ENCODE measurements at regions not wholly inside any gene's neighbourhood (a gene's known extent, or its start where the extent isn't known, plus 50 kb on each side); places are given as distances from the start of the nearest gene placed in this dataset.
"Not testable (repeated sequence)": the region's sequence is repeated elsewhere in the genome, so short reads cannot be mapped to it uniquely, and the experiment has no call there.

- DNase-seq (ENCODE audit: low read depth in 3 of 3): no peak
These were observed 348.9 kb upstream of the DSEL start for GRCh38 chr18:67865400-67865799.

GRCh38 chr18:67864677-67865340, 348.3 kb upstream of the DSEL start:
- DNase-seq (ENCODE audit: low read depth in 3 of 3): no peak

GRCh38 chr18:67862069-67862468, 345.5 kb upstream of the DSEL start:
- no peak for DNase-seq (ENCODE audit: low read depth in 3 of 3)

GRCh38 chr18:67854340-67854739, 337.8 kb upstream of the DSEL start:
- no peak for DNase-seq (ENCODE audit: low read depth in 3 of 3)

GRCh38 chr18:67846422-67847098, 330.0 kb upstream of the DSEL start:
- DNase-seq (ENCODE audit: low read depth in 3 of 3): no peak

- DNase-seq (ENCODE audit: low read depth in 3 of 3): no peak
These were observed 328.5 kb upstream of the DSEL start for GRCh38 chr18:67845035-67845434.

GRCh38 chr18:67840379-67840778, 323.9 kb upstream of the DSEL start:
- no peak for DNase-seq (ENCODE audit: low read depth in 3 of 3)

- DNase-seq (ENCODE audit: low read depth in 3 of 3): no peak
These were observed 301.9 kb upstream of the DSEL start for GRCh38 chr18:67818432-67818831.

GRCh38 chr18:67815280-67815679, 298.8 kb upstream of the DSEL start:
- no peak for DNase-seq (ENCODE audit: low read depth in 3 of 3)

- DNase-seq (ENCODE audit: low read depth in 3 of 3): no peak
These were observed 297.0 kb upstream of the DSEL start for GRCh38 chr18:67813380-67814028.

- DNase-seq (ENCODE audit: low read depth in 3 of 3): no peak
These were observed 288.7 kb upstream of the DSEL start for GRCh38 chr18:67805261-67805660.

- no peak for DNase-seq (ENCODE audit: low read depth in 3 of 3)
These were observed 278.0 kb upstream of the DSEL start for GRCh38 chr18:67794521-67794920.

- DNase-seq (ENCODE audit: low read depth in 3 of 3): no peak
These were observed 274.0 kb upstream of the DSEL start for GRCh38 chr18:67790527-67790926.

- DNase-seq (ENCODE audit: low read depth in 3 of 3): no peak
These were observed 272.6 kb upstream of the DSEL start for GRCh38 chr18:67789165-67789545.

- no peak for DNase-seq (ENCODE audit: low read depth in 3 of 3)
These were observed 272.0 kb upstream of the DSEL start for GRCh38 chr18:67788310-67789164.

- no peak for DNase-seq (ENCODE audit: low read depth in 3 of 3)
These were observed 266.9 kb upstream of the DSEL start for GRCh38 chr18:67783196-67783946.

- DNase-seq (ENCODE audit: low read depth in 3 of 3): no peak
These were observed 261.5 kb upstream of the DSEL start for GRCh38 chr18:67778016-67778415.

- no peak for DNase-seq (ENCODE audit: low read depth in 3 of 3)
These were observed 260.4 kb upstream of the DSEL start for GRCh38 chr18:67776929-67777328.

GRCh38 chr18:67771271-67771670, 254.8 kb upstream of the DSEL start:
- no peak for DNase-seq (ENCODE audit: low read depth in 3 of 3)

- DNase-seq (ENCODE audit: low read depth in 3 of 3): no peak
These were observed 254.0 kb upstream of the DSEL start for GRCh38 chr18:67770520-67770919.

GRCh38 chr18:67766930-67767329, 250.4 kb upstream of the DSEL start:
- DNase-seq (ENCODE audit: low read depth in 3 of 3): no peak

- not testable (repeated sequence) for DNase-seq (ENCODE audit: low read depth in 3 of 3)
These were observed 235.7 kb upstream of the DSEL start for GRCh38 chr18:67752211-67752610.
